ENCODE measurements at regions not wholly inside any gene's neighbourhood (a gene's known extent, or its start where the extent isn't known, plus 50 kb on each side); places are given as distances from the start of the nearest gene placed in this dataset.

- Histone ChIP-seq H3K4me3 (no peak overlapping the region), H3K9me3 (no peaks in the 10 kb centered on the region), H3K36me3 (no peaks in the 10 kb centered on the region), H3K4me1 (peaks cover 0 to 5% (median 0%) of the 10 kb centered on the region in 4 donors), H3K27me3 (no peaks in the 10 kb centered on the region), H3K27ac (no peak overlapping the region)
- TF ChIP-seq CTCF (IDR thresholded peaks at IDR 0.05) = no peak
- no peak for TF ChIP-seq POLR2A (IDR thresholded peaks at IDR 0.05)
- intact Hi-C loops (cut with DNase I) = no loop called here
- ATAC-seq (peak; percentile 45 to 70 (median 54)), DNase-seq (no peak)
These were observed 61.2 kb downstream of the MAGED1 start for GRCh38 chrX:51954592-51954991.

GRCh38 chrX:51955200-51955599 lies 61.8 kb downstream of the MAGED1 start:
- DNase-seq (no peak), ATAC-seq (peak in 1 of 4 donors; percentile 18)
- H3K4me3 ChIP-seq = no peak overlapping the region
- H3K27me3 ChIP-seq = no peaks in the 10 kb centered on the region
- H3K36me3 ChIP-seq = no peaks in the 10 kb centered on the region
- intact Hi-C loops (cut with DNase I) = no loop called here
- H3K4me1 ChIP-seq = peaks cover 0 to 5% (median 0%) of the 10 kb centered on the region in 4 donors
- TF ChIP-seq POLR2A (IDR thresholded peaks at IDR 0.05) (no peak), CTCF (IDR thresholded peaks at IDR 0.05) (no peak)
- H3K27ac ChIP-seq = no peak overlapping the region
- H3K9me3 ChIP-seq = no peaks in the 10 kb centered on the region
- 44% methylated on average over 4 of the region's 4 CpGs for WGBS (ENCODE audit: insufficient coverage, low coverage, low lambda C conversion rate, missing lambda C conversion rate)

- H3K36me3 ChIP-seq = no peaks in the 10 kb centered on the region
- ATAC-seq = peak in 1 of 4 donors; percentile 52
These were observed 63.0 kb downstream of the MAGED1 start for GRCh38 chrX:51956441-51956840.

GRCh38 chrX:51975360-51975759 lies 81.9 kb downstream of the MAGED1 start:
- DNase-seq = no peak
- Histone ChIP-seq H3K27me3 (no peaks in the 10 kb centered on the region), H3K4me1 (no peaks in the 10 kb centered on the region), H3K9me3 (peaks cover 0 to 3% (median 0%) of the 10 kb centered on the region in 4 donors), H3K36me3 (no peaks in the 10 kb centered on the region), H3K27ac (no peak overlapping the region), H3K4me3 (no peak overlapping the region)
- TF ChIP-seq CTCF (IDR thresholded peaks at IDR 0.05) (no peak), POLR2A (IDR thresholded peaks at IDR 0.05) (no peak)
- 51% methylated on average over 3 of the region's 3 CpGs for WGBS (ENCODE audit: insufficient coverage, low coverage, low lambda C conversion rate, missing lambda C conversion rate)
- ATAC-seq = no peak
- intact Hi-C loops (cut with DNase I) = no loop called here

More at GRCh38 chrX:51956441-51956840, 63.0 kb downstream of the MAGED1 start:
- H3K27ac ChIP-seq = peak overlapping the region in 1 of 3 donors; percentile 6
- no peak overlapping the region for H3K4me3 ChIP-seq
- DNase-seq = no peak
- intact Hi-C loops (cut with DNase I) = no loop called here
- TF ChIP-seq POLR2A (IDR thresholded peaks at IDR 0.05) (no peak), CTCF (IDR thresholded peaks at IDR 0.05) (no peak)
- no peaks in the 10 kb centered on the region for H3K27me3 ChIP-seq
- H3K9me3 ChIP-seq = no peaks in the 10 kb centered on the region
- H3K4me1 ChIP-seq = peaks cover 0 to 5% (median 0%) of the 10 kb centered on the region in 4 donors

- intact Hi-C loops (cut with DNase I) = no loop called here
- H3K27ac ChIP-seq = no peak overlapping the region
These were observed 82.4 kb downstream of the MAGED1 start for GRCh38 chrX:51975811-51976210.

More at GRCh38 chrX:51975811-51976210, 82.4 kb downstream of the MAGED1 start:
- H3K36me3 ChIP-seq = no peaks in the 10 kb centered on the region
- no peaks in the 10 kb centered on the region for H3K4me1 ChIP-seq
- ATAC-seq = peak in 1 of 4 donors; percentile 22
- no peak for TF ChIP-seq POLR2A (IDR thresholded peaks at IDR 0.05)
- no peak for DNase-seq
- no peaks in the 10 kb centered on the region for H3K27me3 ChIP-seq
- WGBS (ENCODE audit: insufficient coverage, low coverage, low lambda C conversion rate, missing lambda C conversion rate) = 10% methylated on average over 3 of the region's 4 CpGs
- H3K9me3 ChIP-seq = peaks cover 0 to 3% (median 0%) of the 10 kb centered on the region in 4 donors
- no peak overlapping the region for H3K4me3 ChIP-seq
